ENCODE measurements at regions not wholly inside any gene's neighbourhood (a gene's known extent, or its start where the extent isn't known, plus 50 kb on each side); places are given as distances from the start of the nearest gene placed in this dataset.
"Not testable (repeated sequence)": the region's sequence is repeated elsewhere in the genome, so short reads cannot be mapped to it uniquely, and the experiment has no call there.

DNA sequence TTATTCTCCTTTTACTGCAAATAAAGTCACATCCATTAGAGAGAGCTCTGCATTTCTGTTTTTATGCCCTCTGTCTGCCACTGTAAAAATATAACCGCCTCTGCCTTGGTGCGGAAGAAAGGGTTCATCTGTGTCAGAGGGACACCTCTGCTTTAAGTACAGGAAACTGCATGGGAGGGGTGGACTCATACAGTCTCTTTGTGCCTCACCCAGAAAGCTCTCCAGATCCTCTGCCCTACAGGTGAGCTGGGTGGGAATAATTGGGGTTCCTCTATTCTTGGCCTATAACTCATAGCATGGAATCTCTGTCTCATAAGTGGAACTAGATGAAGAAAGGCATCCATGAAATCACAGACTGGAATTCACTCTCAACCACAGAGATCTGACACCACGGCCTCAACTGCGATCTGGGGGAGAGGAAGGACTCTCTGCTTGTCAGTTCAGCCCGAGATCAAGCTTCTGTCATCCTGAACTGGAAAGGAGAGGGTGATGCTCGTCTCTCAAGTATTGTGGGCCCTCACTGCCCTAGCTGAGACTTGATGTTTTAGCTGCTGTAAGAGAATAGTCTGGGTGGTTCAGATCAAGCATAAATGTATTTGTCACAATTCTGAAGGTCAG lies 702.3 kb downstream of the TMEM121 start:
- Histone ChIP-seq H3K9me3 (no peaks in the 10 kb centered on the region), H3K27me3 (no peaks in the 10 kb centered on the region), H3K4me3 (no peak overlapping the region), H3K36me3 (no peaks in the 10 kb centered on the region)
- DNase-seq: no peak

GRCh38 chr14:106230071-106230470 lies 703.7 kb downstream of the TMEM121 start:
- no peaks in the 10 kb centered on the region for H3K27me3 ChIP-seq
- no peak overlapping the region for H3K4me3 ChIP-seq
- DNase-seq: no peak
- no peaks in the 10 kb centered on the region for H3K36me3 ChIP-seq
- no peaks in the 10 kb centered on the region for H3K9me3 ChIP-seq

- not testable (repeated sequence) for H3K27me3 ChIP-seq, H3K9me3 ChIP-seq, DNase-seq, H3K4me3 ChIP-seq, H3K36me3 ChIP-seq
Observed at GRCh38 chr14:106233191-106233590, 706.8 kb downstream of the TMEM121 start.

DNA sequence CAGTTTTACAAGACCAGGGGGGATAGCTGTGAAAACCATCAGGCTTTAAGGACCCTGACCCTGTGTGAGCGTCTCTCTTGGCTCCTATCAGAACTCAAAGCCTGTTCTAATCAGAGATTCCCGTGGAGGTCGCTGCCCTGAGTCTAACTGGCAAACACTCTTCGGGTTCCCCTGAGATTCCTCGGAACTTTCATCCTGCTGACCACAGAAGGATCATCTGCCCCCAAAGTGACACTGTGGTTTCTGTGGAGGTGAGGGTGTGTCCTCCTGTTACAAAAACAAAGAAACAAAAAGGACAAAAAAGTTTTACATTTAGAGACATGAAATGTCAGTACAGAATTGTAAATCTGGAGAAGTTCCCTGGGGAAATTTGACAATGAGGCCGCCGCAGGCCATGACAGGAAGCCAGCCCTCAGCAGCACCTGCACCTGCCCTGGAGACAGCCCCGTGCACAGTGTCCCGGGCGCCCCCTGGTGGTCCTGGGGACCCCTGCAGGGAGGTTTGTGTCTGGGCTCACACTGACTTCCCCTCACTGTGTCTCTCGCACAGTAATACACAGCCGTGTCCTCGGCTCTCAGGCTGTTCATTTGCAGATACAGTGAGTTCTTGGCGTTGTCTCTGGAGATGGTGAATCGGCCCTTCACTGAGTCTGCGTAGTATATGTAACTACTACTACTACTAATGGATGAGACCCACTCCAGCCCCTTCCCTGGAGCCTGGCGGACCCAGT lies 708.3 kb downstream of the TMEM121 start:
- not testable (repeated sequence) for H3K9me3 ChIP-seq, H3K4me3 ChIP-seq, H3K36me3 ChIP-seq, H3K27me3 ChIP-seq, DNase-seq

- Histone ChIP-seq H3K36me3 (no peaks in the 10 kb centered on the region), H3K4me3 (no peak overlapping the region), H3K27me3 (no peaks in the 10 kb centered on the region), H3K9me3 (no peaks in the 10 kb centered on the region)
- no peak for DNase-seq
Observed at GRCh38 chr14:106235356-106236159, 709.2 kb downstream of the TMEM121 start.

DNA sequence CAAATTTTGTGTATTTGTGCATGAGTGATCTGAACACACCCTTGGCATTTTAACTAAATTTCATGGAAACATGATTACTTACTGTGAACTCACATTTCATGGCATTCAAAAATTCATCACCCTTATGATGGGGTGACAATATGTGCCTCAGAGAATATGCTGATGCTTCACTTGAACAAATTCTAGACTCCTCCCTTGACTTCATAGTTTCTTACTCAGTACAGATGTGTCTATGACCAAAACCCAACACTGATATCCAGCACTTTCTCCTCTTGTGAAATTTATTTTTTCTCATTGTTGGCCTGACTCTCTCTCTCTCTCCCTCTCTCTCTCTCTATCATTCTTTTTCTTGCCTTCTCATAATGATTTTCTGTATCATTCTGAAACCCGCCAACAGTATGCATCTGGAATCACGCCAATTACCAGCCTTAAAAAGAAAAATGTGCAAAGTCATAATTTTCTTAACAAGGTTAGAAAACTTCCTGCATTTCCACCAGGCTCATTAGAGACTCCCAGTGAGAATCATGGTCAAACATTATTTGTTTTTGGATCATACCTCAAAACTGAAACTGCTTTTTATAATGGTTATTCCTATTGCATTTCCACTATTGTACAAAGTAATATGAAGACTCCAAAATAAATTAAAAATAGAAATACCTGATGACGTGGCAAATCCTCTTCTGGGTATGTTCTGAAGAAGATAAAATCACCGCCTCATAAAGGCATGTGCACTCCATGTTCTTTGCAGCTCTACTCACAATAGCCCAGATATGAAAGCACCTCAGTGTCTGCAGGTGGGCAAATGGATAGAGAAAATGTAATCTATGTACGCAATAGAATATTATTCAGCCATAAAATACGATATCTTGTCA lies 722.2 kb downstream of the TMEM121 start:
- DNase-seq: no peak
- Histone ChIP-seq H3K27me3 (no peaks in the 10 kb centered on the region), H3K36me3 (no peaks in the 10 kb centered on the region), H3K4me3 (no peak overlapping the region), H3K9me3 (no peaks in the 10 kb centered on the region)

DNA sequence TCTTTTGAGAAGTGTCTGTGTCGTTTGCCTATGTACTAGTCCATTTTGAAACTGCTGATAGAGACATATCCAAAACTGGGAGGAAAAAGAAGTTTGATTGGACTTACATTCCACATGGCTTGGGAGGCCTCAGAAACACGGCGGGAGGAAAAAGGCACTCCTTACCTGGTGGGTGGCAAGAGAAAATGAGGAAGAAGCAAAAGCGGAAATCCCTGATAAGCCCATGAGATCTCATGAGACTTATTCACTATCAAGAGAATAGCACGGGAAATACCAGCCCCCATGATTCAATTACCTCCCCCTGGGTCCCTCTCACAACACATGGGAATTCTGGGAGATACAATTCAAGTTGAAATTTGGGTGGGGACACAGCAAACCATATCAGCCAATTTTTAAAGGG lies 727.6 kb downstream of the TMEM121 start:
- H3K27me3 ChIP-seq, H3K36me3 ChIP-seq, H3K9me3 ChIP-seq, H3K4me3 ChIP-seq, DNase-seq: not testable (repeated sequence)

DNA sequence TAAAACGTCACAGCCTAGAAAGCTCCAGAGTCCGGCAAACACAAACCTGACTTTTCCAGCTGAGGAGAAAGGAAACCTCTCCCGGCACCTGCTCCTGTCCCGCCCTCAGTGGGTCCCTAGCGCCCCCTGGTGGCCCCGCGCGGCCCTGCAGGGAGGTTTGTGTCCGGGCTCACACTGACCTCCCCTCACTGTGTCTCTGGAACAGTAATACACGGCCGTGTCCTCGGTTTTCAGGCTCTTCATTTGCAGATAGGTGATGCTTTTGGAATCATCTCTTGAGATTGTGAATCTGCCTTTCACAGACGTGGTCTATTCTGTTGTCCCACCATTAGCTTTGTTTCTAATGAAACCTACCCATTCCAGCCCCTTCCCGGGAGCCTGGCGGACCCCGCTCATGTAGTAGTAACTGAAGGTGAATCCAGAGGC lies 731.2 kb downstream of the TMEM121 start:
- DNase-seq: peak; percentile 36
- H3K9me3 ChIP-seq, H3K36me3 ChIP-seq, H3K4me3 ChIP-seq: not testable (repeated sequence)
- peaks cover 13% of the 10 kb centered on the region; the same call in 1 of the 2 replicates for H3K27me3 ChIP-seq

DNA sequence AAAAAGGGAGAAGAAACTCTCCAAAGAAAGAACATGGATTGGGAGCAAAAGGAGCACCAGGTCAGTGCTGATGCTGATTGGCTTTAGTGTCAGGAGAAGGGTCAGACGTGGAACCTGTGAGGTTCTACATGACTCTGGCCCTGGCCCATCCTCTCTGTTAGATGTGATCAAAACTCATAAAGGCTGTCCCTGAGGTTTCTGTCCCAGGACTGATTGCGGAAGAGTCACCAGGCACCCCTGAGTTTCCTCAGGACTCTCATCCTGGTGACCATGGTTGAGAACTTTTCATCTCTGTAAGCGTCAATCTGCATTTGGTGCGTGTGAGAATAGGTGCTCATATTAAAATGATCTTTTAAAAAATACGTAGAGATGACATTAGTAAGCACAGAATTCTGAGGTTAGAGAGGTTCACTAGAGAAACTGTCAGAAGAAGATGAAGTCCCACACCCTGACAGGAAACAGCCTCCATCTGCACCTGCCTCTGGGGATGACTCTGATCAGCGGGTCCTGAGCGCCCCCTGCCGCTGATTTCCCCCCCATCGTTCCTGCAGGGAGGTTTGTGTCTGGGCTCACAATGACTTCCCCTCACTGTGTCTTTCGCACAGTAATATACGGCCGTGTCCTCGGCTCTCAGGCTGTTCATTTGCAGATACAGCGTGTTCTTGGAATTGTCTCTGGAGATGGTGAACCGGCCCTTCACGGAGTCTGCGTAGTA lies 741.8 kb downstream of the TMEM121 start:
- Histone ChIP-seq H3K4me3 (no peak overlapping the region), H3K27me3 (peaks cover 9% of the 10 kb centered on the region; the same call in 1 of the 2 replicates), H3K36me3 (no peaks in the 10 kb centered on the region), H3K9me3 (no peaks in the 10 kb centered on the region)
- peak; percentile 8 for DNase-seq

DNA sequence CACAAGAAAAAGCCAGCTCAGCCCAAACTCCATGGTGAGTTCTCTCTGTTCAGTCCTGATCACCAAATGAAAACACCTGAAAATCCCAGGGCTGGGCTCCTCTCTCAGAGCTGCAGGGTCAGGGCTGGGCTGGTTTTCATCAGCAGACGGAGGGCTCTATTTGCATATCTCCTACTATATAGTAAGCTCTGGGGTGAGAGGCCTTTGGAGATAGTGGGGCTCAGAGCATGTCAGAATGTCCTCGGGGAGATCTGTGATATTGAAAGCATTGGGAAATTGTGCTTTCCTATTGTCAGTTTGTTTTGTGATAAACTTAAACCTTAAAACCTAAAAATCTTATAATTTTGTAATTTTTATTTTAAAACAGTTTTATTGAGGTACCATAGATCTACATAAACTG lies 742.6 kb downstream of the TMEM121 start:
- Histone ChIP-seq H3K27me3 (peaks cover 7% of the 10 kb centered on the region; the same call in 1 of the 2 replicates), H3K9me3 (no peaks in the 10 kb centered on the region), H3K4me3 (no peak overlapping the region), H3K36me3 (no peaks in the 10 kb centered on the region)
- DNase-seq: no peak

DNA sequence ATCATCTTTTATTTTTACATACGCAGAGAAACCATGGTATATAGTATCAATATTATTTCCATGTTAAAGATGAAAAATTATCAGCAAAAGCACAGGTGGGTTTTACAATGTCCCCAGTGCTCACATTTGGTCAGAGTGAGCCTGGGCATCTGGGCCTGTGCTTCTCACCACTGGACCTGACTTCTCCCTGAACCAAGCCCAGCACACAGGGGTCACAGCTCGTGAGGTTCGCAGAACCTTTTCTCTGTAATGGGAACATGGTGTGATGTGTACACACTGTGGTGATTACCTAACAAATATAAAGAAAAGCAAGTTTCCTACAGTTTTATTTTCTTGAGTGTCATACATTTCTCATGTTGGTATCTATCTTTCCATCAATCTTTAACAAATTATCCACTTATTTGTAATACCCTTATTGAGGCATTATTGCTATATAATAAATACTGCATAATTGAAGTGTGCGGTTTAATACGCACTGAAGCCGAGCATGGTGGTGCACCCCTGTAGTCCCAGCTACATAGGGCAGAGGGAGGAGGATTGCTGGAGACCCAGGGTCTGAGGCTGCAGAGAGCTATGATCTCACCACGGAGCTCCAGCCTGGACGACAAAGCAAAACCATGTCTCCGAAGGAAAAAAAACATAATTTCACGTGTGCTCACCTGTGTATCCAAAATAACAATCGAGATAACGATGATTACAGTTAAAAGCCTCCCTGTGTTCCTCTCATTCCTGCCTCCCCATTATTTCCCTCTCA lies 743.2 kb downstream of the TMEM121 start:
- Histone ChIP-seq H3K9me3 (no peaks in the 10 kb centered on the region), H3K27me3 (peaks cover 6% of the 10 kb centered on the region; the same call in 1 of the 2 replicates), H3K36me3 (no peaks in the 10 kb centered on the region), H3K4me3 (no peak overlapping the region)
- no peak for DNase-seq

- not testable (repeated sequence) for H3K9me3 ChIP-seq, H3K4me3 ChIP-seq, H3K27me3 ChIP-seq, DNase-seq, H3K36me3 ChIP-seq
Observed at GRCh38 chr14:106270476-106271121, 744.2 kb downstream of the TMEM121 start.

GRCh38 chr14:106276326-106277267 lies 750.2 kb downstream of the TMEM121 start:
- H3K9me3 ChIP-seq: no peaks in the 10 kb centered on the region
- H3K4me3 ChIP-seq: no peak overlapping the region
- no peak for DNase-seq
- no peaks in the 10 kb centered on the region for H3K27me3 ChIP-seq
- no peaks in the 10 kb centered on the region for H3K36me3 ChIP-seq

DNA sequence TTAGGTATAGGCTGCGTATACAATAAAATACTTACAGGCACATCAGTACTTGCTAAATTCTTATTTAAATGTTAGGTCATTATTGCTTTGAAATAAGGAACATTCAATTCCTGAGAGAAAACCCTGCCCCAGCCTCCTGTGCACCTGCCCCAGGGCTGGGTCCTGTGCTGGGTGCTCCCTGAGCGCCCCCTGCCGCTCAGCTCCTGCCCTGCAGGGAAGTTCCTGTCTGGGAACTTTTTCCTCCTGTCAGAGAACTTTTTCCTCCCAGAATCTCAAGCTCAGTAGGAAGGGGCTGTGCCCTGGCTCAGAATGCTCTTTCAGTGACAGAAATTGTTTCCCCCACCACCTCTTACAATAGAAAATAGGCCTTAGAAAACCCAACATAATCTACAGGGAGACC lies 751.1 kb downstream of the TMEM121 start:
- no peaks in the 10 kb centered on the region for H3K9me3 ChIP-seq
- no peak overlapping the region for H3K4me3 ChIP-seq
- DNase-seq: no peak
- H3K27me3 ChIP-seq: no peaks in the 10 kb centered on the region
- H3K36me3 ChIP-seq: no peaks in the 10 kb centered on the region
